OCI-LY1 (cell line): ENCODE measurements at regions not wholly inside any gene's neighbourhood (a gene's known extent, or its start where the extent isn't known, plus 50 kb on each side); places are given as distances from the start of the nearest gene placed in this dataset.

Experiments
- EZH2 ChIP-seq: fragments of 200-600 bp; sonication (generic), shearing (Covaris generic); IDR thresholded peaks from 2 replicates; pipeline ENCODE4 v1.8.0; 2017; ENCODE audit warnings: borderline replicate concordance, mixed run types, mild to moderate bottlenecking, antibody characterized with exemption, low read length, moderate library complexity, mixed read lengths
- TF ChIP-seq, protein P1 (sequence below): fragments of 200-600 bp; sonication (generic), shearing (Covaris generic); IDR thresholded peaks from 2 replicates; pipeline ENCODE4 v1.5.1; 2017; ENCODE audit warnings: mild to moderate bottlenecking, antibody characterized with exemption, low read length, moderate library complexity, mixed read lengths

DNA sequence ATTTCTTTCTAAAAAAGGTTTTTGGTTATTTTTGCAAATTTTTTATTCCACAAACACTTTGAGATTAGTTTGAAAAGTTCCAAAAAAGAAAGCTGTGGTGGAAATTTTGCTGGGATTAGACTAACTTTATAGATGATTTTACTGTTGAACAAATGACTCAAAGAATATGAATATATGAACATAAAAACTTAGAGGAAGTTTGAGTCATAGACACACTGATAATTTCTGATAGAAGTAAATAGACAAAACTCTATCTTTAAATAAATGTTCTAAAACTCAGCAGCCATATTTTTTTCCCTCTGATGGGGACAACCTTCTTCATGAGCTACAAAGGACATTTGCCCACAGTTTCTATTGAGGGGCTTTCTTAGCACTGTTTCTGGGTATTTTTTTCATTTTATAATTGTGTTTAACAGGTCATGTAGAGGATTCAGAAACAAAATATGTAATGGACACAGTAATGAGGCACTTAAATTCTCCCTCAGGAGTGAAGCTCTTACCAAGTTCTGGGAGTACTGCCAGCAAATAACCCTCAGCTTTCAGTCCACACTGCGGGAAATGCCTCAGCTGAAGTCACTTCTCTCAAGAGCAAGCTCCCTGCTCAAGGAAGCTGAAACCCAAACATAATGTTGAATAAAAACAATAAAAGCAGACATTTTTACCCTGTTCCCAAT lies 157.6 kb downstream of the NFKBIZ start:
- TF ChIP-seq, protein P1, sequence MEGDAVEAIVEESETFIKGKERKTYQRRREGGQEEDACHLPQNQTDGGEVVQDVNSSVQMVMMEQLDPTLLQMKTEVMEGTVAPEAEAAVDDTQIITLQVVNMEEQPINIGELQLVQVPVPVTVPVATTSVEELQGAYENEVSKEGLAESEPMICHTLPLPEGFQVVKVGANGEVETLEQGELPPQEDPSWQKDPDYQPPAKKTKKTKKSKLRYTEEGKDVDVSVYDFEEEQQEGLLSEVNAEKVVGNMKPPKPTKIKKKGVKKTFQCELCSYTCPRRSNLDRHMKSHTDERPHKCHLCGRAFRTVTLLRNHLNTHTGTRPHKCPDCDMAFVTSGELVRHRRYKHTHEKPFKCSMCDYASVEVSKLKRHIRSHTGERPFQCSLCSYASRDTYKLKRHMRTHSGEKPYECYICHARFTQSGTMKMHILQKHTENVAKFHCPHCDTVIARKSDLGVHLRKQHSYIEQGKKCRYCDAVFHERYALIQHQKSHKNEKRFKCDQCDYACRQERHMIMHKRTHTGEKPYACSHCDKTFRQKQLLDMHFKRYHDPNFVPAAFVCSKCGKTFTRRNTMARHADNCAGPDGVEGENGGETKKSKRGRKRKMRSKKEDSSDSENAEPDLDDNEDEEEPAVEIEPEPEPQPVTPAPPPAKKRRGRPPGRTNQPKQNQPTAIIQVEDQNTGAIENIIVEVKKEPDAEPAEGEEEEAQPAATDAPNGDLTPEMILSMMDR = no peak
- TF ChIP-seq EZH2 = no peak
